ENCODE measurements at regions not wholly inside any gene's neighbourhood (a gene's known extent, or its start where the extent isn't known, plus 50 kb on each side); places are given as distances from the start of the nearest gene placed in this dataset.

DNA sequence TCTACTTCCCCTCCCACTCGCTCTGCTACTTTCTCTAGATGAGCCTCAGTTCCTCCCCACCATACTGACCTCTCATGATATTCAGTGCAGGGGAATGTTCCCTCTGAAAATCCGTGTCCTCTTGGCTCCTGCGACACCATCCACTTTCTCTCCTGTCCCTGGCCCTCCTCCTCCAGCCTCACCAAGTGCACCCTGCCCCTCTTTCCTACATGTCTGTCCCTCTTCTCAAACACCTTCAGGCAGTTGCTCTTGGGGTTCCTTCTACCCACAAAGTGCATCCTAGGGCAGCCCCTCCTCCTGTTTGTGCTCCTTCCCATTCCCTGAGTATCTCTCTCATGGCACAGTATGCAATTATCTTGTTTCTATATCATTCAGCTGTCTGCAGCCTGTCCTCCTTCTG is 246.4 kb upstream of the RAB6C start:
- H3K4me3 Mint-ChIP-seq, result no peak overlapping the region
- H3K4me1 Mint-ChIP-seq (ENCODE audit: low read depth), result no peaks in the 10 kb centered on the region
- intact Hi-C loops (cut with micrococcal nuclease), result no loop called here
- no peaks in the 10 kb centered on the region for H3K36me3 Mint-ChIP-seq (ENCODE audit: low read depth)
- no peak for DNase-seq (ENCODE audit: low spot score)
- no peaks in the 10 kb centered on the region for H3K9me3 Mint-ChIP-seq
- H3K27me3 Mint-ChIP-seq (ENCODE audit: insufficient read depth), result no peaks in the 10 kb centered on the region
- no peak overlapping the region for H3K27ac Mint-ChIP-seq

DNA sequence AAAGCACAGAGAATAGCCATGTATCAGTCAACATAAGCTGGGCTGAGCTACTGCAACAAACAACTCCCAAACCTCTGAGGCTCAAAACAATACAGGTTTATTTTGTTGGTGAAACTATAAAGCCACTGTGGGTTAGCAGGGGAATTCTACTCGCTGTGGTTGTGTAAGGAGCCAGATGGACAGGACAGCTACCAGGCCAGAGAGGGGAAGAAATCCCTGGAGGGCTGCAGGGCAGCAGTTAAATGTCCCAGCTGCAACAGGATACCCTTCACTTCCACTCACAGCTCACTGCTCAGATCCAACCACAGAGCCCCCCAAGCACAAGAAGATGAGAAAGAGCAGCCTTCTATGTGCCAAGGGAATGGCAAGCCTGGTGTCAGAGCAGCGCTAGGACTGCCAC is 245.9 kb upstream of the RAB6C start:
- Mint-ChIP-seq H3K4me3 (no peak overlapping the region), H3K4me1 (ENCODE audit: low read depth) (no peaks in the 10 kb centered on the region), H3K9me3 (no peaks in the 10 kb centered on the region), H3K36me3 (ENCODE audit: low read depth) (no peaks in the 10 kb centered on the region), H3K27ac (no peak overlapping the region), H3K27me3 (ENCODE audit: insufficient read depth) (no peaks in the 10 kb centered on the region)
- DNase-seq (ENCODE audit: low spot score), result no peak
- intact Hi-C loops (cut with micrococcal nuclease), result no loop called here

DNA sequence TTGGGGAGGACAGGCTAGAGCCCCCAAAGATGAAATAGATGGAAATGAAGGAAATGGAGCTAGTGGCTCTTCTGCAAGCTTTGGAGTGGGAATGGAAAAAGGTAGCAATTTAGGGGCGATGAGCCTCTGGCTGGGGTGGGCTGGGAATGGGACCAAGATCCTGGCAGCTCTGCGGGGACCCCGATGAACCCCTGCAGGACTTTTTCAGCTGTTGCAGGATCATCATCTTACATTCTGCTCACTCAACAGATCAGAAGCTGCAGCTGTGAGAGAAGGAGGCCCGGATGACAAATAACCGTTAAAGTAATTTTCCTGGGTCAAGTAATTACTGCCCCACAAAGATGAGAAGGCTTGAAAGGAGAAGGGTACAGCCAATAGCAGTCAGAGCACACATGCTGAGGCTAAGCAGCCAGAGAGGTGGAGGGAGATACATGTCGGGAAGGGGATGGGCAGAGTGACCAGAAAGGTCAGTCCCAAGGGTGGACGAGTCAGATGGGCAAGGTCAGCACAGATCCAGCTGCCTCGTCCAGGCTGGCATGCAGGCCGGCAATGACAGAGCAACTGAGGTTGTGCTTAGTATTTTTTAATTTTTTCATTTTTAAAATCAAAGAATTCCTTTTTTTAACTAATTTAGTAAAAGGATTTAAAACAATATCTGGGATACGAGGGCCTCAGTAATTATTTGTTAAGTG is 245.0 kb upstream of the RAB6C start:
- Mint-ChIP-seq H3K27me3 (ENCODE audit: insufficient read depth) (no peaks in the 10 kb centered on the region), H3K9me3 (no peaks in the 10 kb centered on the region), H3K27ac (no peak overlapping the region), H3K4me3 (no peak overlapping the region), H3K36me3 (ENCODE audit: low read depth) (no peaks in the 10 kb centered on the region), H3K4me1 (ENCODE audit: low read depth) (no peaks in the 10 kb centered on the region)
- intact Hi-C loops (cut with micrococcal nuclease), result no loop called here
- no peak for DNase-seq (ENCODE audit: low spot score)

- no peaks in the 10 kb centered on the region for H3K9me3 Mint-ChIP-seq
- intact Hi-C loops (cut with micrococcal nuclease), result no loop called here
- no peaks in the 10 kb centered on the region for H3K4me1 Mint-ChIP-seq (ENCODE audit: low read depth)
- H3K36me3 Mint-ChIP-seq (ENCODE audit: low read depth), result no peaks in the 10 kb centered on the region
- H3K27ac Mint-ChIP-seq, result no peak overlapping the region
- H3K4me3 Mint-ChIP-seq, result no peak overlapping the region
- DNase-seq (ENCODE audit: low spot score), result no peak
- no peaks in the 10 kb centered on the region for H3K27me3 Mint-ChIP-seq (ENCODE audit: insufficient read depth)
Measured at GRCh38 chr2:129735576-129735975, 243.9 kb upstream of the RAB6C start.

GRCh38 chr2:129737660-129738527 is 241.6 kb upstream of the RAB6C start:
- Mint-ChIP-seq H3K27ac (no peak overlapping the region), H3K9me3 (no peaks in the 10 kb centered on the region), H3K27me3 (ENCODE audit: insufficient read depth) (no peaks in the 10 kb centered on the region), H3K36me3 (ENCODE audit: low read depth) (no peaks in the 10 kb centered on the region), H3K4me1 (ENCODE audit: low read depth) (no peaks in the 10 kb centered on the region), H3K4me3 (no peak overlapping the region)
- intact Hi-C loops (cut with micrococcal nuclease), result no loop called here
- DNase-seq (ENCODE audit: low spot score), result no peak

DNA sequence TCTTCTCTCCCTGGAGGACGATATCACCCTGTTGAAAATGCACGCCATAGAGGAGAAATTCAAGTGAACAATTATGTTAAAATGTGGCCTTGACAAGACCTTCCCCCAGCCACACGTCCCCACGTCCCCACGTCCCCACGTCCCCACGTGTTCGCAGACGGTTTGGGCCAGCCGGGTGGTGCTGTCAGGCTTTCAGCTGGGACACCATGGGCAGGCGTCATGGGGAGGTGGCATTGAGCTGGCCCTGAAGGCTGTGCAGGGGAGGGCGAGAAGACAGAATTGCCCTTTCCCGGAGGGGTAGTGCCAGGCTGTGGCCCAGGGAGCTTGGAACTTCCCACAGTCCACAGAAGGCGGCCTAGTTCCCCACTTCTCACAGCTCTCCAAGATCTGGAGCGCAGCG is 240.7 kb upstream of the RAB6C start:
- no peak for DNase-seq (ENCODE audit: low spot score)
- Mint-ChIP-seq H3K27me3 (ENCODE audit: insufficient read depth) (no peaks in the 10 kb centered on the region), H3K4me3 (no peak overlapping the region), H3K27ac (no peak overlapping the region), H3K36me3 (ENCODE audit: low read depth) (no peaks in the 10 kb centered on the region), H3K4me1 (ENCODE audit: low read depth) (no peaks in the 10 kb centered on the region), H3K9me3 (no peaks in the 10 kb centered on the region)
- intact Hi-C loops (cut with micrococcal nuclease), result no loop called here

- Mint-ChIP-seq H3K27me3 (ENCODE audit: insufficient read depth) (no peaks in the 10 kb centered on the region), H3K36me3 (ENCODE audit: low read depth) (no peaks in the 10 kb centered on the region), H3K4me3 (no peak overlapping the region), H3K4me1 (ENCODE audit: low read depth) (no peaks in the 10 kb centered on the region), H3K27ac (no peak overlapping the region), H3K9me3 (no peaks in the 10 kb centered on the region)
- intact Hi-C loops (cut with micrococcal nuclease), result no loop called here
- no peak for DNase-seq (ENCODE audit: low spot score)
Measured at GRCh38 chr2:129740504-129740903, 239.0 kb upstream of the RAB6C start.

GRCh38 chr2:129741165-129741564 is 238.3 kb upstream of the RAB6C start:
- Mint-ChIP-seq H3K27me3 (ENCODE audit: insufficient read depth) (no peaks in the 10 kb centered on the region), H3K9me3 (no peaks in the 10 kb centered on the region), H3K36me3 (ENCODE audit: low read depth) (no peaks in the 10 kb centered on the region), H3K27ac (no peak overlapping the region), H3K4me1 (ENCODE audit: low read depth) (no peaks in the 10 kb centered on the region), H3K4me3 (no peak overlapping the region)
- DNase-seq (ENCODE audit: low spot score), result no peak
- intact Hi-C loops (cut with micrococcal nuclease), result no loop called here

DNA sequence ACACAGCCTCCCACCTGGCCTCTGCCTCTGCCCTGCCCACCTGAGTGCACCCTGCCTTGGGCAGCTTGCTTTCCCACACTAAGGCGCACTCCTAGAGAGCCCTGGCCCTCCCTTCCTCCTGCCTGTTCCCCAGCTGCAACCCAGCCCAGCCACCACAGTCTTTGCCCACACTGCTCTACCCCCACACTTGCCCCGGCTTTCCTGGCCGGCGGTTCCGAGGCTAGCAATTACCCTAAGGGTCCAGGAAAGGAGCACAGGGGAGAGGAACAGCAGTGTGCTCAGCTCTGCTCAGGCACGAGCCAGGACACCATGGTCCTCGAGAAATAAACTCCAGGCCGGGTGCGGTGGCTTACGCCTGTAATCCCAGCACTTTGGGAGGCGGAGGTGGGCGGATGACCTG is 237.8 kb upstream of the RAB6C start:
- no peaks in the 10 kb centered on the region for H3K9me3 Mint-ChIP-seq
- no peaks in the 10 kb centered on the region for H3K4me1 Mint-ChIP-seq (ENCODE audit: low read depth)
- no peak for DNase-seq (ENCODE audit: low spot score)
- H3K27me3 Mint-ChIP-seq (ENCODE audit: insufficient read depth), result no peaks in the 10 kb centered on the region
- H3K36me3 Mint-ChIP-seq (ENCODE audit: low read depth), result no peaks in the 10 kb centered on the region
- H3K27ac Mint-ChIP-seq, result no peak overlapping the region
- no peak overlapping the region for H3K4me3 Mint-ChIP-seq
- intact Hi-C loops (cut with micrococcal nuclease), result no loop called here

DNA sequence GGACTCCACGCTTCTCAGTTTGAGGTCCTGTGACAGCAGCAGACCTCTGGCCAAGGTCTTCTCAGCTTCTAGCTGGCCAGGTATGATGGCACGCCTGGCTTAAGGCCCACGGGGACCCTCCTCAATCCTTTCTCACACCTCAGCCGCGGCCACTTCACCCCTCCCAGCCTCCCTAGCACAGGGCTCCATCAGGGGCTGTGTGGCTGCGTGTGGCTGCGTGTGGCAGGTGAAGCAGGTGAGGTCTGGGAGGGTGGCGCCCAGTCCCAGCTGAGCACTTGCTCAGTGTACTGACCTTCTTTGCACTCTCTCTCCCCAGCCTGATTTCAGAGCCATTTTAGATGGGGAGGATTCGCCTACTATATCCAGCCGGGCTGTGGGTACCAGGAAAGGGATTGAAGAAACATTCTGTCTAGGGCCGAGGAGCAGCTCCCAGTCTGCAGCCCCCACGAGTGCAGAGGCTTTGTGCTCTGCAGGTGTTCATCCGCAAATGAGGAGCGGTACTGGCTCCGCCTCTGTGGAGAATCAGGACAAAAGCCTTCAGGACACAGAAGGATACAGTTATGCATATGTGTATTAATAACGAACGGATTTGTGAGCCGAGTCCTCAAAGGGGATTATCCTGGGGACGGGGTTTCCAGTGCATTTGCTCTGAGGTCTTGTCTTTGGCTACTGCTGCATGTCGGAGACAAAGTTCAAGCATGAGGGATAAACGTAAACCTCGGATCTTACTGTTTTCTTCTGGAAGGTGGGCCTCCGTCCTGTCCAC is 236.9 kb upstream of the RAB6C start:
- no peak overlapping the region for H3K27ac Mint-ChIP-seq
- intact Hi-C loops (cut with micrococcal nuclease), result no loop called here
- DNase-seq (ENCODE audit: low spot score), result no peak
- no peaks in the 10 kb centered on the region for H3K36me3 Mint-ChIP-seq (ENCODE audit: low read depth)
- no peak overlapping the region for H3K4me3 Mint-ChIP-seq
- H3K27me3 Mint-ChIP-seq (ENCODE audit: insufficient read depth), result no peaks in the 10 kb centered on the region
- H3K4me1 Mint-ChIP-seq (ENCODE audit: low read depth), result no peaks in the 10 kb centered on the region
- H3K9me3 Mint-ChIP-seq, result no peaks in the 10 kb centered on the region

- Mint-ChIP-seq H3K4me3 (no peak overlapping the region), H3K27me3 (ENCODE audit: insufficient read depth) (no peaks in the 10 kb centered on the region), H3K27ac (no peak overlapping the region), H3K4me1 (ENCODE audit: low read depth) (no peaks in the 10 kb centered on the region), H3K9me3 (no peaks in the 10 kb centered on the region), H3K36me3 (ENCODE audit: low read depth) (no peaks in the 10 kb centered on the region)
- DNase-seq (ENCODE audit: low spot score), result no peak
- intact Hi-C loops (cut with micrococcal nuclease), result no loop called here
Measured at GRCh38 chr2:129744141-129744540, 235.3 kb upstream of the RAB6C start.

DNA sequence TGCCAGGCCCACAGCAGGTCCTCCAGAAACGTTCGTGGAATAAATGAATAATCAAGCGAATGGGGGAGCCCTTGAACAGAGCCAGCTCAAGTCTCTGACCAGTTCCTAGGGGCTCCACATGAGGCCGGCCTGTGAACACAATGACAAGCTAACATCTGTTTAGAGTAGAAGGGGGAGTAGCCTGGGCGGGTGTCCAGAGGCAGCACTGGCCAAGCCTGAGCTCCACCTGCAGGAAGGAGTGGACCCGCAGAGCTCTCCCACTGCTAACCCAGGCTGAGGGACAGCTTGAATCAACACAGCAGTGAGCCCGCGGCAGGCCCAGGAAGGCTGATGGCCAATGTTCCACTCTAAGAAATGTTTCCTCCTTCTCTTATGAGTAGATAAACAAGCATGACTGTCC is 234.8 kb upstream of the RAB6C start:
- no peak for DNase-seq (ENCODE audit: low spot score)
- no peaks in the 10 kb centered on the region for H3K27me3 Mint-ChIP-seq (ENCODE audit: insufficient read depth)
- H3K36me3 Mint-ChIP-seq (ENCODE audit: low read depth), result no peaks in the 10 kb centered on the region
- H3K9me3 Mint-ChIP-seq, result no peaks in the 10 kb centered on the region
- intact Hi-C loops (cut with micrococcal nuclease), result loop anchor here (5.0 kb wide), 1 partner anchor 997 kb away; no protein-coding TSS in a partner anchor
- no peaks in the 10 kb centered on the region for H3K4me1 Mint-ChIP-seq (ENCODE audit: low read depth)
- no peak overlapping the region for H3K27ac Mint-ChIP-seq
- H3K4me3 Mint-ChIP-seq, result no peak overlapping the region

Measured in activated T-helper 1 cell treated with anti-CD3 and anti-CD28 coated beads, Interleukin-12 subunit alpha, Interleukin-12 subunit beta, Interleukin-2, Interleukin-4 antibody, amounts not matched to agents 30 ng/mL and 10 ng/mL and 1 ng/mL, durations not matched to agents 14 hours and 24 hours and 36 hours (primary cell).